ENCODE measurements at regions not wholly inside any gene's neighbourhood (a gene's known extent, or its start where the extent isn't known, plus 50 kb on each side); places are given as distances from the start of the nearest gene placed in this dataset.
"Not testable (repeated sequence)": the region's sequence is repeated elsewhere in the genome, so short reads cannot be mapped to it uniquely, and the experiment has no call there.

DNA sequence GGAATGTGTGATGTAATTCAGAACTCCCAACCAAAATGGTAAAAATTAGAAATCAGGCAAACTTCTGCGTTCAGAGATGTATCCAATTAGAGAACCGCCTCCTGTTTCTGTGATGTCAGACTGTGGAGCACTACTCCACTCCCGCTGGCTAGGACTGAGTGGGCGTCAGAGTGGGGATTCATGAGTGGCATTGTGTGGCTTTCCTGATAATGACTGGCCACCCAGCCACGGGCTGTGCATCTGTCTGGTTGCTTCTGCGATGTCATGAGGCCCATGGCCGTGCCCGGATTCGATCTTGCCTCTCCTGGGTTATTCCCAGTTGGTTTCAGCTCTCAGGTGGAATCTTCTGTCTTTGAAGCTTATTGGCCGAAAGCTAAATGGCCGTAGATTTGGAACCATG lies 87.1 kb upstream of the KCNA1 start:
- intact Hi-C loops (cut with micrococcal nuclease) = loop anchor here (10.0 kb wide), 1 partner anchor 288 kb away; the partner anchor contains the start of gene RAD51AP1

DNA sequence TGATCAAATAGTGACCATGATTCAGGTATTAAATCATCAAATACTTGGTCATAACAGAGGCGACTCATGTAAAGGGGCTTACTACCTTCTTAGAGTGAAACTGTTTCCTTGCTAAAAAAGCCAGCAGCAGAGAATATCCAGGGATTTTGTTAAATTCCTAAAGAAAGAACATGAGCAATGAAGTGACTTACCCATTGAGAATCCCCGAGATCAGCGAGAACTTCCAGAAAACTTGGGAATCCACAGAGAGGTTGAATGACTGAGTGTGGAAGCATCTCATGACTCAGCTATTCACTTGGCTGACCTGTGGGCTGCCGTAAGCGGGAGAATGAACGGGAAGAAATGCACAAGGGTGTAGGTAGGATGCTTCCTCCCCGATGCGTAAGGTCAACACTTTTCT lies 85.3 kb upstream of the KCNA1 start:
- intact Hi-C loops (cut with micrococcal nuclease) = loop anchor here (10.0 kb wide), 1 partner anchor 290 kb away; the partner anchor contains the start of gene RAD51AP1

DNA sequence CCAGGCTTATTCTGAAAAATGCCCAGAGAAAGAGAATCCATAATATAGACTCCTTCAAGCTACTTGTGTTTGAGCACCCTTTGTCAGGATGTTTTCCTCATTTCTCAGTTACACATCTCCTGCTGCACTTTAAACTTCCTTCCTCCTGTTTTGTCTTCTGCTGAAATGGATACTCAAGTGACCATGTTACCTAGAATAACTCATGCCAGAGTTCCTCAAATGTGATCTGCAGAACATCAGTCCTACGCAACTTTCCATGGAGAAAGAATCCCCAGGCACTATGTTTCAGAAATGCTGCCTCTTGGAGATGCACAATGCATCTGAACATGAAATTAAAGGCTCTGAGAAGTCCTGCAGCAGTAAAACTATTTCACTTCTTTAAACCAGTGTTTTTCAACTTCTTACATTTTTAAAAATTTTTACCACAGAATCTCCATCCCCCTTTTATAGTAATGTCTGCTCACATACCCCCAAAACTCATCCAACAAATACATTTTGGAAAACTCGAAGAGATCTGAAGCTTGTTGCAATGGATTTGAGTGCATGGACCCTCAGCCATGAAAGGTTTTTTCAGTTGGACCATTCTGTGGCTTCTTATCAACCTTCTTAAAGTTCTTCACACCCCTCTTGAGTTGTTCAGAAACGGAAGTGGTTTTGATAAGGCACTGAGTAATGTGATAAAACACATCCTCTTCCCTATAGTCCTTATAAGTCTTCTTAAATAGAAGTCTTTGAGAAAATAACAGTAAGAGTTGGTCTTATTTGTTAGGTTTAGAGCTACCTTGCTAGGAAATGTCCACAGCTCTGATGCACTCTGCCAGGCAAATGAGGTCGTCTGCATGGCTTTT lies 84.5 kb upstream of the KCNA1 start:
- intact Hi-C loops (cut with micrococcal nuclease) = loop anchor here (10.0 kb wide), 1 partner anchor 290 kb away; the partner anchor contains the start of gene RAD51AP1

DNA sequence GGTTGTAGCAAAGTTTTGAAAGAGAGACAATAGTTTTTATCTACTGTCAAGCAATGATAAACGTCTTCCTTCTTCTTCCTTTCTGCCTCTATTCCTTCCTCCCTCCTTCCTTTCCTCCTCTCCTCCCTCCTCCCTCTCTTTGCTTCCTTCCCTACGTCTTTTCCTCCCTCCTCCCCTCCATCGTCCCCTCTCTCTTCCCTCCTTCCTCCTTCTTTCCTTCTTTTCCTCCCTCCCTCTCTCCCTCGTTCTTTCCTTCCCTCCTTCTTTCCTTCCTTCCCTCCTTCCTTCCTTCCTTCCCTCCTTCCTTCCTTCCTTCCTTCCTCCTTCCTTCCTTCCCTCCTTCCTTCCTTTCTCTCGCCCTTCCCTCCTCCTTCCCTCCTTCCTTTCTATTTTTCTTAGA lies 82.8 kb upstream of the KCNA1 start:
- intact Hi-C loops (cut with micrococcal nuclease) = loop anchor here (10.0 kb wide), 1 partner anchor 292 kb away; the partner anchor contains the start of gene RAD51AP1

DNA sequence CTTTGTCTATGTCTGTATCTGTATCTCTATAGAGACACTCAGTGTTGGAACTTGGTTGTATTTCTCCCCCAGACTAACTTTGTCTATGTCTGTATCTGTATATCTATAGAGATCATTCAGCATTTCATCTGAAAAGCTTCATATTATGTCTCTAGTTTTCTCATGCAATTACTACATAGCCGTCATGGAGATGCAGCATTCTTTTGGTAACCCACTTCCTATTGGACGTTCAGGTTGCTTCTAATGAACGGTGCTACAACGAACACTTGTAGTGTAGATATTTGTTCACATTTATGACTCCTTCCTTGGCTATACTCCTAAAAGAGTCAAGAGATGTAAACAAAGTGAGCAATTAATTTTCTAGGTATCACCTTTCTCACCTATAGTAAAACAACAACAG lies 81.5 kb upstream of the KCNA1 start:
- intact Hi-C loops (cut with micrococcal nuclease) = loop anchor here (2.0 to 10.0 kb wide), 2 partner anchors 21 to 293 kb away; partner anchors contain the start of gene RAD51AP1

DNA sequence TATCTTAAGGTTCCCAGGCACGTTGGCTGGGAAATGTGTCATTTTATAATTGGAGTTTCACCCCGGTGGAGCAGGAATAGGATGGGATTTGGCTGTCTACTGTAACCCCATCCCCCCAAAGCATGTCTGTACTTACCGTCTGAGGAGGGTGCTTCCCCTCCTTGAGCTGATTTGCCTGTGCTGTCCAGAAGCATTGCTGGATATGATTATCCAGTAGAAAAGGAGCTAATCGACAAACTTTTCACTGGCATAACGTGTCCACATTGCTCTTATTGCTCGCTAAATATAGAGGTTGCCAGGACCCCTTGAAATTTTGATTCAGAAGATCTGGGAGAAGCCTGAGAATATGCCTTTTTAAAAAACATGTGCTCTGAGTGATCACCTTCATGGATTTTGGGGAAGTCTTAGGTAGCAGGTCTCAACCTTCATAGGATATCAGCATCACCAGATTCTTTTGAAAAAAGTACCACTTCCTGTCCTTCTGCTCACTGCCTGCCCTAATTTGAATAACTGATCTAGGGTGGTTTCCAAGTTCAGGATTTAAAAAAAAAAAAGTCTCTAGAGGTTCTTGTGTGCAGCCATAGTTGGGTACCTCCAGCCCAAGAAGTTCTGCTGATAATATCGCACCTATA lies 80.4 kb upstream of the KCNA1 start:
- intact Hi-C loops (cut with micrococcal nuclease) = loop anchor here (1.0 to 10.0 kb wide), 3 partner anchors 22 to 294 kb away; partner anchors contain the start of genes AKAP3, NDUFA9 and RAD51AP1

DNA sequence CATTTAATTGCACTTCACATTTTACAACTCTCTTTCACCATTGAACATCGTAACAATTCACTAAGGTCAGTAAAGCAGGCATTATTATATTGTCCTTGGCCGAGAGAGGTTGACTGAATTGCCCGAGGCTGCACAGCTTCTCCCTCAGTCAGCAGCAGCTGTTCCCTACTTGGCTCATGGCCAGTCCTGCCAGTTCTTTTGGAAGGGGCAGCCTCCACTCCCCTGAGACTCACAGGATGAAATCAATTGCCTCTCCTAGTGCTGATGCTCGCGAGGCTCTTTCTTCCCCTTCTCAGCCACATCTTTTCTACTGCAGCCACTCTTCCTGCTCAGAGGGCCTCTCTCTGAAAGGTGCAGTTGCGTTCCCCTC lies 79.9 kb upstream of the KCNA1 start:
- intact Hi-C loops (cut with micrococcal nuclease) = loop anchor here (1.0 to 10.0 kb wide), 3 partner anchors 23 to 295 kb away; partner anchors contain the start of genes AKAP3, NDUFA9 and RAD51AP1

DNA sequence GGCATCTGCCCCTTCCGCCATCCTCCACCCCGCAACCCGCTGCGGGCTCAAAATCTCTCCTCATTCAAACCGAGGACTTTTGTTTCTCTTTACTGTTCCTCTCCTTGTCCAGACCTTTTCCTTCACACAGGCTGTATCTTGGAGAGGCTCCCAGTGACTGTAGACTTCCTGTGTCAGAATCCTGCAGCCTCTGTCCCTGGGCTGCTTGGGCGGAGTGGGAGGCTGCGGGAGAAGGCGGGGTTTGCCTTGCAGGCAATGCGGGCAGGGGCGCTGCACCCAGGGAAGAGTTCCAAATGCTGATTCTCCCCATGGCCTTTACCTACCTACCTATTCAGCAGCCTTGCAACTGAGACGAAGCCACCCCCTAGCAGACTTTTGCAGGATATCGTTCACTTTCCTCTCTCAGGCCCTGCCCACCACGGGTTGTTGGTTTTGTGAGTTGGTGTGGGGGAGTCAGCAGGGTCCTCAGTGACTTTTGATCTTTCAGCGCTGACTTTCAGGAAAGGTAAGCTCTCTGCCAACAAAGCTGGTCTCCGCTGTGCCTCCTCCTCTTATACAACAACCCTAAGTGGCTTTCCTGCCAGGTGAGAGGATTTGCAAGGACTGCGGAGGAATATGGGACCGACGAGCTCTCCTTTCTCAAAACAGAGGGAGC lies 79.0 kb upstream of the KCNA1 start:
- intact Hi-C loops (cut with micrococcal nuclease) = no loop called here

DNA sequence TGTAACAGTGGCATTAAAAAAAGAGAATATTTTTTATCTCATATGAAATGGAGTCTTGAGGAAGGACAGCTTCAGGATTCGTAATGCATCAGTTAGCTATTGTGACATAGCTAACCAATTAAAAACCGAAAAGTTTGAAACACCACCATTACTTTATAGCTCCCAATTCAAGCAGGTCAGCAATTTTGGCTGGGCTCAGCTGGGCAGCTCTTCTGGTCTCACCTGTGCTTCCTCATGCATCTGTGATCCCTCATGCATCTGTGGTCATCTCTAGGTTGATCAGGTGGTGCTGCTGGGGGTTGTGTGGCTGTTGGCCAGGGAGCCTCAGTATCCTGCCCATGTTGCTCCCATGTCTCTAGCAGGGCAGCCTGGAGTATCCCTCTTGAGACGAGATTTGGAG lies 76.7 kb upstream of the KCNA1 start:
- intact Hi-C loops (cut with micrococcal nuclease) = no loop called here

DNA sequence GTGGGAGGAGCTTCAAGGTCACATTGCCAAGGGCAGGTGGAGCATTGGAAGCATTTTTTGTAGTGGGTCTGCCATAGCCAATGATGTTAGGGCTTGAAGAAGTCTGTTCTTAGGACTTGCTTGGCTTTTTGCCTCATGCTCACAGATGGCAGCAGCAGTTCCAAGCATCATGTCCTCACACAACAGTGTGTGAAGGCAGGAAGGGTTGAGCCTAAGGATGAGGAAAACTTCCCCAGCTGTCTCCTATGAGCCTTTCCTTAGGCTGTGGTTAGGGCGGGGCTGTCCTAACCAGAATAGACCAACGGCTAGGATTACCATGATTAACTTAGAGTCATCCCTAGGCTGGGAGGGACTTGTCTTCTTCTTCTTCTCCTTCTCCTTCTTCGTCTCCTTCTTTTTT lies 76.2 kb upstream of the KCNA1 start:
- intact Hi-C loops (cut with micrococcal nuclease) = no loop called here

DNA sequence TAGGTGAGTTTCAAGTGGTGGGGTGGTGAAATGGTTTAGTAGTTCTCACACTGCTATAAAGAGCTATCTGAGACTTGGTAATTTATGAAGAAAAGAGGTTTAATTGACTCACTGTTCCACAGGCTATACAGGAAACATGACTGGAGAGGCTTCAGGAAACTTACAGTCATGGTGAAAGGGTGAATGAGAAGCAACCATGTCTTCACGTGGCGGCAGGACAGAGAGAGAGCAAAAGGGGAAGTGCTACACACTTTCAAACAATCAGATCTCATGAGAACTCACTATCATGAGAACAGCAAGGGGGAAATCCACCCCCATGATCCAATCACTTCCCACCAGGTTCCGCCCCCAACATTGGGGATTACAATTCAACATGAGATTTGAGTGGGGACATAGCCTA lies 67.3 kb upstream of the KCNA1 start:
- intact Hi-C loops (cut with micrococcal nuclease) = not testable (repeated sequence)

DNA sequence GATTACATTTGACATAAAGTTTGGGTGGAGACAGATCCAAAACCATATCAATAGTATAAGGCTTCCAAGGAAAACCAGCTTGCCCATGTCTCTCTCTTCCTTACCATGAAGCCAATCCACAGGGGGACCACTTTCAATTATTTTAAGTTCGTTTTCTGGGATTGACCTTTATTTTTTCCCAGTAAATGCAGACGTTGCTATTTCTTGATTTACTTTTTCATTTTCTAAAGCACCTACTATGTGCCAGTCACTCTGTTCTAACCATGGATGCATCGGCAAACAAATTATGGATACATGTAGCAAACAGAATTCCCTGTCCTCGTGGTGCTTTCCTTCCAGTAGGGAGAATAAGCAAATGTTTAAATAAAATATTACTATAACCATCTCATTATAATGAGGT lies 65.8 kb upstream of the KCNA1 start:
- intact Hi-C loops (cut with micrococcal nuclease) = no loop called here

DNA sequence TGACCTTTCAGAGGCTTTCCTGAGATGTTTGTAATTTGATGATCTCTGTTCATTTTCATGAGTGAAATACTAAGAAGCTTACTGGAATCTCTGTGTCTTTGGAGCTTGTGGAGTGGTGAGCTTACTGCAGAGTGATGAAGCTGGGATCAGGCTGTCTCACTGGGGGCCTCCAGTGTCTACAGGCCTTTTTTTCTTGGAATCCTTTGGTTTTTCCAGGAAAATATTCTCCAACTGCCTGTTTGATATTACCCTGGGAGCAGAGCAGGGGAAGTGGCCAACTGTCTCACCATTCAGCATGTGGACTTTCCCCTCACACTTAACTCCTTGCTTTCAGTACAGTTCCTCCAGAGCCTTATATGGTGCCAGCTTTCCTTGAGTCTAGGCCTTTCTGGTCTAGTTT lies 62.0 kb upstream of the KCNA1 start:
- intact Hi-C loops (cut with micrococcal nuclease) = no loop called here

DNA sequence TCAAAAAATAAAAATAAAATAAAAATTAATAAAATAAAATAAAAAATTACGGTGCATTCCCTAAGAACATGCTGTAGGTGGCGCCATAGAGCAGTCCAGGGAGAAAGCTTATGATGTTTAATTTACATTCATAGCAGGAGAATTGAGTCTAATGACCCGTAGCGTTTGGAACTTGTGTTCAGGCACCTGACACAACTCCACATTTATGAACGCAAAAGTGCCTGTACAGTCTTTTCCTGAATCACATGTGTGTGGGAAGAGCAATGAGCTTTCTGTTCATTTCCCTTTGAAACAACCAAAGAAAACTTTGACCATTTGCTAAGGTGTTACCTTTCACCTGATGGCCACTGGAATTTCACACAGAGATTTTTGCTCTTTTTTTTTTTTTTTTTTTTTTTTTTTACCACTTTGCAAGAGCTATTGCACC lies 60.6 kb upstream of the KCNA1 start:
- intact Hi-C loops (cut with micrococcal nuclease) = no loop called here

DNA sequence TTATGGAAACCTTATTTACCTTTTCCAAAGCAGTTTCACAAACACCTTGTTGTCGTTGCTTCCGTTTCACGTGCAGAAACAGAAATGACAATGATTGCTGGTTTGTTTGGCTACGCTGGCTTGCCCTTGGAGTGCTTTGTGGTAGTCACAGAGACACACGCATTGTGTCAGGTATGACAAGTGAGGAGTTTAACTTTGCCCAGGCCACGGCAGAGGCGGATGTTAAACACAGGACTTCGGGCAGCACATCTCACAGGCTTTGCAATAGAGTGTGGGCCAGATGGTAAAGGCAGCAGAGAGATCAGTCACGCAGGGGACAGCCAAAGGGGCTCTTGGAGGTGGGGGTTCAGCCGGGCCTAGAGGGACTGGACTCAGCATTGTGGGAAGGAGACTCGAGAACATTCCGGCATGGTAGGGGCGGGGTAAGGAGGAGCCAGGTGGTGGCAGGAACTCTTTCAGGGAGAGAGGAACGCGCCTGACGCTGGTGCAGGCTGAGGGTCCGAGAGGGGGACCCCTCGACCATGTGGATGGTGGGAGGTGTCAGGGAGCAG lies 59.8 kb upstream of the KCNA1 start:
- intact Hi-C loops (cut with micrococcal nuclease) = no loop called here

DNA sequence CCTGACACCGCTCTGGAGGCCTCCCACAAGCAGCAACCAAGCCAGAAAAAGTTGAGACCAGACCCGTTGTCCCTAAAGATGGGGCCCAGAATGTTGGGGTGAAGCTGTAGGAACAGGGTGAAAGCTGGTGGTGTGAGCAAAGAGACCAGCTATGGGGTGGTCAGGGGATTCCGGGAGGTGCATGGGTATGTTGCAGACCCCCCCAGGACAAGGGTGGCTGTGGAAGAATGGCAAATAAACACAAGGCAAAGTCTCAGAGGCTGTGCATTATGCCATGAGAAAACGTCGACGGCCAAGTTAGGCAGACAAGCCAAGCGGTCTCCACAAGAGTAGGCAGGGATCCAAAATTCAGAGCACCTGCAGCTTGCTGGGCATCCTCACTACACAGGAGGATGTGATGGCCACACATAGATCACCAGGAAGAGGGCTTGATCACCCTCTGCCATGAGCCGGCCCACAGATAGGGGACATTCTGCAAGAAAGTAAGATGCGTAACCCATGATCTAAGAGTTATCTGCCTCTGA lies 58.8 kb upstream of the KCNA1 start:
- intact Hi-C loops (cut with micrococcal nuclease) = no loop called here

DNA sequence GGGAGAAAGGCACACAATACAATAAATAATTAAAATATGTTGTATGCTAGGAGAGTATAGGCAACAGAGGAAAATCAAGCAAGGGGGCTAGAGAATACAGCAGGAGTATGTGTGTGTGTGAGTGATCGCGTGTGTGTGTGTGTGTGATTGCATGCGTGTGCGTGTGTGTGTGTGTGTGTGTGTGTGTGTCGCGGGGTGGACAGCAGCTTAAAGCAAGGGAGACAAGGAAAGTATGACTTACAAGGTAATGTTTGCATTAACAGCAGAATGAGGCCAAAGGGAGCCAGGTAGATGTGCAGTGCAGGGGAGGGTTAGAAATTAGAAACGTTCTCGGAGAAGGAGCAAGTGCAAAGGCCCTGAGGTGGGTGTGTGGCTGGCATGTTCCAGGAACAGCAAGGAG lies 57.4 kb upstream of the KCNA1 start:
- intact Hi-C loops (cut with micrococcal nuclease) = no loop called here

DNA sequence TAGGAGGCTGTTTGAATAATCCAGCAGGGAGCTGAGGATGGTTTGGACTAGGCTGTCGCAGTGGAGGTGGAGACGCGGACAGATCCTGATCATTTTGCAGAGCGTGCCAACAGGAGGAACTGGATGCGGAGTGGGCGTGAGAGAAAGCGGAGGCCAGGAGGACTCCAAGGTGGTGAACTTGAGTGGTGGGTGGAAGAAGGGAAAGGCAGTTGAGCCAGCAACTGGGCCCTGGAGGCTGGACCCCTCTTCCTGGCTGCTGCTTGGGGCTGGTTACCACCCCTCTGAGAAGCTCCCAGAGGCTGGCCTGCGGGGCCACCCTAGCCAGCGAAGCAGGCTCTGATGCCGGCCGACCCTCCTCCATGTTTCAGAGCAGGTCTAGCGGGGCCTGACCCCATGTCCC lies 56.8 kb upstream of the KCNA1 start:
- intact Hi-C loops (cut with micrococcal nuclease) = no loop called here

DNA sequence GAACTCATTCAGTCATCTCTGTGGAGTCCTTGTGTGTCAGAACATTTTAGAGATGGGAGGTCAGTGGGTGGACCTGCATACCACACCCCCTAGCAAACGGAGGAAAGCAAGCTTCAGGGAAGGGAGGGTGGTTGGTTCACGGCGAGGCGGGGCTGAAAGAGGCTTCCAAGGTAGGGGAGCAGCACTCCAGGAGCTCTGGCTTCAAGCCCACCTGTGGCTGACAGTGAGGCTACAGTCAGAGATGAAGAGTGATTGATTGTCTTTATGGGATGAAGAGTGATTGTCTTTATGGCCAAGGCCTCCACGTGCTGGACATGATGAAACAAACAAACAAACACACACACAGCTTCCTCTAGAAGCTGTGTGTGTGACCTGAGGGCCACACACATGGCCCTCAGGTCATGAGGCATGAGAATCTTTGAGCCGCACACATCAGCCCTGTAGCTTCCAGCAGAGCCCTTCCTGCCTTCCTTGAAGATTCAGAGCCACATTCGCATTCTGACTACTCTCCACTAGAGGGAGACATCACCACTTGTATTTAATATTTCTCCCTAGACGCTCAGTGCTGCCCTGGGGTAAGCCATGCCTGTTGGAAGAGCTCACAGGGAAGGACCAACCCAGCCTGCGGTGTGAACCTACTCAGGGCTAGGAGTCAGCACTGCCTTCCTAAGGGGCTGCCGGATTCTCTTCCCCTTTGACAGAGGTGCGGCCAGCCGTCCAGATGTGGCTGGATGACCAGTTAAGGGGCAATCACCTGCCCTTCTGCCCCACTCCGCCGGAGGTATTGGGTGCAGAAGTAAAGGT lies 54.4 kb upstream of the KCNA1 start:
- intact Hi-C loops (cut with micrococcal nuclease) = loop anchor here (2.0 to 5.0 kb wide), 2 partner anchors 38 to 229 kb away; no protein-coding TSS in a partner anchor

DNA sequence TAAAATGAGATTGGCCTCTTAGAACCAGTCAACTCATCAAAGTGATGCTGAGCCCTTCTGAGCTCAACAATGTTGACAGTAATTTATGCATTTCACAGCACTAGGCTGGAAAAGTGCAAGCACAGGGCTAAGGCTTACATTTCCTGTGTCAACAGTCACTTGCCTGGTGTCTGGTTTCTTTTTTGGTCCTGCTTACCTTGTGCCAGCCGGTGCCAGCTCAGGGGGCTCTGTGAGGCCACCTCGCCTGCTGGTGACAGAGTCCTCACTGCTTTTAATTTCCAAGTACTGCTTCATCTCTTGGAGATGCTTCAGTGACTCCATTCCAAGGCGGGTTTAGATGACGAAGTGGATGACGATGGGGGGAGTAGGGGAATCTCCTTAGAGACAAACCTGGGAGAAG lies 53.1 kb upstream of the KCNA1 start:
- intact Hi-C loops (cut with micrococcal nuclease) = loop anchor here (5.0 kb wide), 1 partner anchor 39 kb away; no protein-coding TSS in a partner anchor

Measured in T-helper 2 cell treated with Interferon-gamma antibody and Interleukin-4, amounts not matched to agents 100 ng/mL and 5 ng/mL, for 36 hours (primary cell).